NCI-H82 treated with DMSO at 0.1 percent for 48 hours (cell line): ENCODE measurements at regions not wholly inside any gene's neighbourhood (a gene's known extent, or its start where the extent isn't known, plus 50 kb on each side); places are given as distances from the start of the nearest gene placed in this dataset.
"Not testable (repeated sequence)": the region's sequence is repeated elsewhere in the genome, so short reads cannot be mapped to it uniquely, and the experiment has no call there.

Source experiments
- DNase-seq: peaks from one replicate; lab custom pipeline; 2025; ENCODE audit not compliant: unreplicated experiment; lab: John Stamatoyannopoulos, UW

DNA sequence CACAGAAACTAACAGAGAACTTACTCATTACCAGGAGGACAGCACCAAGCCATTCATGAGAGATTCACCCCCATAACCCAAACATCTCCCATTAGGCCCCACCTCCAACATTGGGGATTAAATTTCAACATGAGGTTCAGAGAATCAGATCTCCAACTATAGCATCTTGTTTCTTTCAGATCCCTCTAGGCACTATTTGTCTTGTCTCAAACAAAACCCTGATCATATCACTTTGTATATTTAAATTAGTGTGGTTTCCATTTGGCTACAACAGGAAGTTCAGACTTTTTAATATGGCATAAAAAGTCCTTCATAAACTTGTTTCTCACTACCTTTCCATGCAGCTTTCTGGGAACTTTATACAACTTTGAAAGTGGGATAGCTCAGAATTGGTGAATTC, 699.0 kb upstream of the MIR17HG start:
- no peak for DNase-seq

DNA sequence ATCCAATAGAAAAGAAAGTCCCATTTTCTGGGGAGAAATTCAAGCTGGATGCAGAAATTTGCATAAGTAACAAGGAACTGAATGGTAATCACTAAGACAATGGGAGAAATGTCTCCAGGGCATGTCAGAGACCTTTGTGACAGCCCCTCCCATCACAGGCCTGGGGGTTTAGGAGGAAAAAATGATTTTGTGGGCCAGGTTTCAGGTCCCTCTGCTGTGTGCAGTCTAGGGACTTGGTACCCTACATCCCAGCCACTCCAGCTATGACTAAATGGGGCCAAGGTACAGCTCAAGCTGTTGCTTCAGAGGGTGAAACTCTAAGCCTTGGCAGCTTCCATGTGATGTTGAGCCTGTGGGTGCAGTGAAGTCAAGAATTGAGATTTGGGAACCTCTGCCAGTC, 695.5 kb upstream of the MIR17HG start:
- no peak for DNase-seq

DNA sequence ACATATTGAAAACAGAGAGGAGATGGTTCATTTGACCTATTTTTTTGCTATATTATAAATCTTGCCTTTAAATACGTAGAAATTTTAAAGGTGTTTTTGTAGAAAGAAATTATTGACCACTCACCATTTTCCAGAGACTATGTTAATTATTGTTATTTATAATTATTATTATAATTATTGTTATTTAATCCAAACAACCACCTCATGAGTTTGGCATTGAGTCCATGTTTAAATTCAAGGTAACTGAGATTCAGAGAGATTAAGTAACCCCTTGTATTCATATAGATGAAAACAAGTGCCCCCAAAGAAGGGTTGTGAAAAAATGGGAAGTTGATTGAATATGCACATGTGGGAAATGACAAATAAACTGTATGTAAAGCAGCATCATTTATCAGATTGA, 692.5 kb upstream of the MIR17HG start:
- DNase-seq, result no peak

DNA sequence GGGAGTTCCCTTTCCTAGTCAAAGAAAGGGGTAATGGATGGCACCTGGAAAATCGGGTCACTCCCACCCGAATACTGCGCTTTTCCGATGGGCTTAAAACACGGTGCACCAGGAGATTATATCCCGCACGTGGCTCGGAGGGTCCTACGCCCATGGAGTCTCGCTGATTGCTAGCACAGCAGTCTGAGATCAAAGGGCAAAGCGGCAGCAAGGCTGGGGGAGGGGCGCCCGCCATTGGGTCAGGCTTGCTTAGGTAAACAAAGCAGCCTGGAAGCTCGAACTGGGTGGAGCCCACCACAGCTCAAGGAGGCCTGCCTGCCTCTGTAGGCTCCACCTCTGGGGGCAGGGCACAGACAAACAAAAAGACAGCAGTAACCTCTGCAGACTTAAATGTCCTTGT, 683.3 kb upstream of the MIR17HG start:
- DNase-seq, result not testable (repeated sequence)

DNA sequence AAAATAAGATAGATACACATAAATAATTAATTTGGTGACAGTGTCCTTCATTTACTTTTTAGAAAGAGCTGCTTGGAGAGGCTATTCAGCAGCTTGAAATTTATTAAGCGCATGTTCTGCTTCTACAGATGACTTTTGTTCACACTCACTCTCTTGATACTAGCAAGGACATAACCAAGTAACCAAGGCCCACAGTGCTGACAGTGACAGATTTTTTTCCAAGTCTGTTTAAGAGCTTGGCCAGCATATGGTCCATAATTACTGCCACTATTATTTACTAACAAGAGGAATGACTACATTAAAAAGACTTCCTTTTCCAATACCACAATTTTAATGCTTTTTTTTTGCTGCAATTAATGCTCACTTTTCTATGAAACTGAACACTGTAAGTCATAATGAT, 673.7 kb upstream of the MIR17HG start:
- DNase-seq, result no peak

DNA sequence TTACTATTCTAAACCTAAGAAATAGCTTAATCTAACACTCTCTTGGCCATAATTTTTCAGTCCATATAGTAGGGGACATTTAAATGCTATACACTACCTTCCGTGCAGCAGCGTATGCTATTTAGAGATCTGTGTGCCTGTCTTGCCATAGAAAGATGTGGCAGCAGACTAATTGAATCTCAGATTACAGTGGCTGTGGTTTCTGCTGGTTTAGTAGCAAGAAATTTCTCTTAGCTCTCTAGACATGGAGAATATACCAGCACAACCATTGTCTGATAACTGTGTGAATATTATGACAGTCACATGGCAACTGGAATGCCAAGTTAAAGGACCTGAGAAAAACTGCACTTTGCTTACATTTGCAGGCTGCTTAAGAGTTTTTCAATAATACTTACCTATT, 672.4 kb upstream of the MIR17HG start:
- DNase-seq, result no peak

DNA sequence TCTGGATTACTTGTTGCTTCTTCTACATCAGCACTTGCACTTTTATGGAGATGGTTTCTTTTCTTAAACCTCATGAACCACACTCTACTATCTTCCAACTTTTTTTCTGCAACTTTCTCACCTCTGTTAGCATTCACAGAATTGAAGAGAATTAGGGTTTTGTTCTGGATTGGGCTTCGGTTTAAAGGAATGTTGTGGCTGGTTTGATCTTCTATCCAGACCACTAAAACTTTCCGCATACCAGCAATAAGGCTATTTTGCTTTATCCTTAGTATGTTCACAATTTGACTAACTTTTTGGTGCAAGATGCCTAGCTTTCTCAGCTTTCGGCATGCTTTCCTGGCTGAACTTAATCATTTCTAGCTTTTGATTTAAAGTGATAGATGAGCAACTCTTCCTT, 666.7 kb upstream of the MIR17HG start:
- no peak for DNase-seq

DNA sequence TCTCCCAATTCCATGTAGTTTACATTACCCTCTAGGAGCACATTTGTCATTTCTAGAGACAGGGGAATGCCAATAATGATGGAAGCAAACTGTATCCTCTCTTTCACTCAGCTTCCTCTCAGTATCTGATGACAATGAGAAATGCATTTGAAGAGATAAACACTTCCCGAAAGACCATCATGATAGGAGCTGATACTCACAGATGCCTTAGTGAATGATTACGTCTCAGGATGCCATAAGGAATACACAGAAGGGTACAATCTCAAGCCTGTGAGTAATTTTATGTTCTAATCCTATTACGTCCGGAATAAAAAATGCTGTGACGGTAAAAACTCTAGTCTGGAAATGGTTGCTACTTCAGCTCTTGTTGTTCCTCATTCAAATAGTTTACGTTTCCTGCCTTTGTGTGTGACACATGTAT, 663.8 kb upstream of the MIR17HG start:
- DNase-seq, result no peak

DNA sequence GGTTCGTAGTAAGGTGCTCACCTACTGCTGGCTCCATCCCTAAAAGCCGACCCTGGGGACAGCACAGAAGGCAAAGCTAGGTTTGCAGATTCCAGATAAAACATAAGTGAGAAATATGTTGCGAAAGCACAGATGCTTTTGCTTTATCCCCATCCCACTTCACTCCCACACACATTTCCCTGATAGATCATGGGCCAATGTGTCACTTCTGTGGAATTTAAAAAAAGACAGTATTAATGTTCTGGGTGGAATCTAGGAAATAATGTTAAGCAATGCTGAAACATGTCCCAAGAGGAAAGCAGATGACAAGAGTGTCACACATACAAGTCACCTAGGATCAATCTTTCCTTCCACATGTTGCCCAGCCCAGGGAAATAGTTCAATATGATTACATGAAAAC, 661.0 kb upstream of the MIR17HG start:
- DNase-seq, result no peak

DNA sequence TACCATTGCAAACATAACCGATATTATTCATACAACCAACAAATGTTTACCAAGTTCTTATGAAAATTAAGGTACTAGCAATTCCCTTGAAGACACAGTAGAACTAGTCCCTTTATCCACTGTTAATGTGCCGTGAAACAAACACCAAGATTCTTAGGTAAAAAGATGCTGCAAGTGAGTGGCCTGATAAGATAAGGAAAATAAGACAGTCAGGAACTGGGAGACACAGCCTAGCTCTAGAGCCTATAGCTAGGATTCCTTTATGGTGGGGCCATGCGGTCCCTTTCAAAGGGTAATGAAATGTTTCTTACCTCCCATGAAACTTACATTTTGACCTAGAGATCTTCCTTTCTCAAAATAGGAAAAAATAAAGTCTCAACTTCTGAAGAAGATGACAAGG, 658.4 kb upstream of the MIR17HG start:
- DNase-seq, result no peak

DNA sequence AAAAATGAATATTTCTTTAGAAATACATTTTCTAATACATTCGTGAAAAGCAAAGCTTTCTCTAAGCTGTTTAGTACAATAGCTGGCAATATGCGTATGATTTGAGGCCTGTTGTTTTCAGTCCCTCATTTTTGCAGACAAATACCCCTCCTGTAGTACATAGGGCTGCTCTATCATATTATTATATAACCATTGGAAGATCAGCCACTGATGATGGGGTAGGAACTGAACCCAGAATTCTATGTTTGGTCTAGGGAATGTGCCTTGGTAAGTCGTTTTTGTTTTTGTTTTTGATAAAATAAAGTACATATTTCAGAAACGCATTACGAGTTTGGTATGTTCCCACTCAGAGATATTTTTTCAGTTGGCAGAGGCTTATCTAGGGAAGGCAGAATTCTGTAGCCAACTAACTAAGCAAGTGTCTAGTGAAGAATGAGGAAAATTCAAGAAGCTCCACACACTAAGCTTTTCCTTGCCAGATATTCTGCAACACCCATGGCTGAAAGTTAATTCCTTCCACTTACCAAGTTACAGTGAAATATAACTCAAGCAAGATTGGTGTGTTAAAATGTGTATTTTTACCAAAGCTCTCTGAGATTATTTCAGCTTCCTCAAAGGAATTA, 656.9 kb upstream of the MIR17HG start:
- no peak for DNase-seq

DNA sequence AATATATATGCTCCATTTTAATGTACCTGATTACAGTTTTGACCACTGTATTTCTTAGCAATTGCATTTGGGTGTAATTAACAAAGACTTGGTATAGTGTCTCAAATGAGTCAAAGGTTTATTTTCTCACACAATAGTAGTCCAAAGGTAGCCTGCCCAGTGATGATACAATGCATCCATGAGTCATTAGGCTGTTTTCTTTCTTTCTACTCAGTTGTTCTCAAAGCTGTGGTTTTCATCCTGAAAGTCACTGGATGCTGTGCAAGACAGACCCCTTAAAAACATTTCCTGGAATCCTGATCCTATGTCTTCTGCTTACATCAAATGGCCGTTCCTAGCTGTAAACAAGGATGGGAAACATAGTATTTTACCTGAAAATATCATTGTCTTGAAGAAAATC, 651.2 kb upstream of the MIR17HG start:
- DNase-seq, result no peak

DNA sequence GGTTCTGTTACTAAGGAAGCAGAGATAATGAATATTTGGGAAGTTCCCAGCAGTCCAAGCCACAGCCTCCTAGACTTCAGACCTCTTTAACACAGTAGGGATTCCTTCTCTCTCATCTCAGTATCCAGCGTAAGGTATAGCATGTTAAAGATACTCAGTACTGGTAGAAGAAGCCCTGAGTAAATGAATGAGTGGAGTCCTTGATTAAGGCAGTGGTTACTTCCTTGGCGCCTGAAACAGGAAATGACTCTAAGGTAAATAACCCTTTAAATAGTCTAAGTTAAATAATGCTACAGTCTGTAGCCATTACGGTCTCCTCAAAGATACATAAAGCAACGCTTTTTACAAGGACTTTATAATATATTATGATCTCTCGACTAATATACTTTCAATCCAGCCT, 650.8 kb upstream of the MIR17HG start:
- DNase-seq, result no peak

DNA sequence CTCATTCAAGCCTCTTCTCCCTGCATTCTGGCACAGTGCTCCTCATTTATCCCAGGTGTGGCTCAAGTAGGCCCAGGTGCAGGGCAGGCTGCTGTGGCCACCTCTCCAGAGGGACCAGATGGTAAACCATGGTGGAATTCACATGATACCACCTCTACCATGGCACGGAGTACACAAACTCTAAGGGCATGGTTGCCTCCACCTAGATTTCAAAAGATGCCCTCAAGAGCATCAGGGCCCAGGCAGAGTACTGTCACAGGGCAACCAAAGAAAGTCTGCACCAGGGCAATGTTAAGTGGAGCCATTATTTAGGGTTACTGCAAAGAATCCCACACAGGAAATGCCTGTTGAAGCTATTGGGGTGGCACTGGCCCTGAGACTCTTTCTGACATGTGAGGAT, 647.1 kb upstream of the MIR17HG start:
- DNase-seq, result no peak

DNA sequence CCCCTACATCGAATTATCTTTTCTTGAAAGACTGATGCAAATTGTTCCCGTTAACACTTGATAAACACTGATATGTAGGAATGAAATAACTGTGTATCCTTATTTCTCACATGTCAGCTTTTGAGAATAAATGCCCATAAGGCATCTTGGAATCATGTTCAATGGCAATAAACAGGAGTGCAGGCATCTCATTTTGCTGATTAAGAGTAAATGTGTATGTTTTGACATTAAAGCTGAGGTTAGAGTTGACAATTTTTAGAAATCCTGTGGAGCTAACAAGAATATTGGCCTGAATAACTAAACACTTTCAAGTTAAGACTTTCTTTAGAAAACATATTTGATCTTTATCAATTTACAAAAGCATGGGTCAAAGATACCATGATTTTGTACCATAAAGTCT, 646.2 kb upstream of the MIR17HG start:
- no peak for DNase-seq

DNA sequence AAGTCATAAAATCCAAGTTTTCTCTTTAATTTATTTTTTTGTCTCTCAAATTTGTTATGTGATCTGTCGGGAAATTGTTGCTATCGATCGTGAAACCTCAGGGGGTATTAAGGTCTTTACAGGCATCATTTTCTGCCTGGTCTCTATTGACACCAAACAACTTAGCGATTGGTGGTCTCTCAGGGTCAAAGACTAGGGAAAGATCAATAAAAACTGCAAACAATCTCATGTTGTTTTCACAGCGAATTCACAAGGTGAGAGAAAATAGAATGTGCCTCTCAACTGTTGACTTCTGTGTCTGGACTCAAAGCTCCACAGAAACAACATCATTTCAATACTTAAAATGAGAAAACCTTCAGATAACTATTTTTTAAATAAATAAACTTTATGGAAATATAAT, 645.4 kb upstream of the MIR17HG start:
- DNase-seq, result no peak

DNA sequence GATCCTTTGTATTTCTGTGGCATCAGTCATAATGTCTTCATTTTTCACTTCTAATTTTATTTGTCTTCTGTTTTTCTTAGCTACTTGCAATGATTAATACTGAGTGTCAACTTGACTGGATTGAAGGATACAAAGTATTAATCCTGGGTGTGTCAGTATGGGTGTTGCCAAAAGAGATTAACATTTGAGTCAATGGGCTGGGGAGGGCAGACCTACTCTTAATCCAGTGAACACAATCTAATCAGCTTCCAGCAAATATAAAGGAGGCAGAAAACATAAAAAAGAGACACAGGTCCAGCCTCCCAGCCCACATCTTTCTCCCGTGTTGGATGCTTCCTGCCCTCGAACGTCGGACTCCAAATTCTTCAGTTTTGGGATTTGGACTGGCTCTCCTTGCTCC, 640.9 kb upstream of the MIR17HG start:
- peak; percentile 88 for DNase-seq

DNA sequence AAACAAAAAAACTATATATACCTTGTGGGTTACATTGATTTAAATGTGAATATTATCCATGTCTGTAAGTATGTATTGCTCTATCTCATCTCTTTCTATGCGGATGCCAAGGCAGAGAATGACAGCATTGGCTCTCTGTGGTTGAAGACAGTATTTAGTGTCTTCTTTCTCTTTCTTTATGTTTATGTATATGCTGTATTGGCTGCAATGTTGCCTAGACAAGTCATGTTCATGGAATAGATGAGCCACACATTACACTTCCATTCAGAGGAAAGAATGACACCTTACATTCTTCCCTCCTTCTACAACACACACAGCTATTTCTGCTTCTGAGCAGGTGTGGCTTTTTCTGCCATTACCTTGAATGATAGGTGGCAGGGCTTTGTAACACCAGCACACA, 639.4 kb upstream of the MIR17HG start:
- no peak for DNase-seq

DNA sequence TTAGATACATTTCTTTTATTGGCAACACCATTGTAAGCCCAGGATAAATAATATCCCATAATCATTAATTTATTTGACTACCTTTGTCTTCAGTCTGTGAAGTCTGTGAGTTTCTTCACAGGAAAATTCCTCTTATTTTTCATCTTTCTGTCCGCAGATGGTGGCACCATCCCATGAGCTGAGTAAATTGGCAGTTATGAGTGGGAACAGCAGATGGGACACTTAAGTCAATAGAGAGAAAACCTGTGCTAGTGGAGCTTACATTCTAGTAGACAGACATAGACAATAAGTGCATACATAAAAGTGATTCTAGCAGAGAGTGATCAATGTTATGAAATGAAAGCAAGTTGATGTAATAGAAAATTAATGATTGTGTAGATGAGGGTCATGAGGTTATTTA, 638.2 kb upstream of the MIR17HG start:
- DNase-seq, result no peak

DNA sequence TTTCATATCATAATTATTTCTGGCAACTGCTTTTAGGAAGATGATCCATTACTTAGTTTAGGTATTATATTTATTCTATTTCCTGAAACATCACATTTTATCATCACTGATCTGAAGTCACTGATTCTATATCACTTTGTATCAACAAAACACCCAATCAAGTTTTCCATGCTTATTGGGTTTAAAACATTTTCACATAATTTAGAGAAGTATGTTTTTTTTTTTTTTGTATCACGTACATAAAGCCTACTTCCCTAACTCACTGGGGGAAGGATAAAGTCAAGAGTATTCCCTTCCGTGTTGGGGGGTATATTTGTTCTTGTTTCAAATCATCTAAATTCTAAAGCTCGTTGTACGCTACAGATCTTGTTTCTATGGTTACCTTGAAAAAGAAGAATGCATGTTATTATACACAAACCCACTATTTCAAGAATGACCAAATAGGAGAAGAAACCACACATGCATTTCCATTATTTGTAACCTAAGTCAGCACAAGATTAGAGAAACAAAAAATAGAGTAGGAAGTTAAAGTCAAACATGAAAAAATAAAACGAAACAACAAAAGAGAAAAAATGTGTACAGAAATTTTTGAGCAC, 637.2 kb upstream of the MIR17HG start:
- no peak for DNase-seq

DNA sequence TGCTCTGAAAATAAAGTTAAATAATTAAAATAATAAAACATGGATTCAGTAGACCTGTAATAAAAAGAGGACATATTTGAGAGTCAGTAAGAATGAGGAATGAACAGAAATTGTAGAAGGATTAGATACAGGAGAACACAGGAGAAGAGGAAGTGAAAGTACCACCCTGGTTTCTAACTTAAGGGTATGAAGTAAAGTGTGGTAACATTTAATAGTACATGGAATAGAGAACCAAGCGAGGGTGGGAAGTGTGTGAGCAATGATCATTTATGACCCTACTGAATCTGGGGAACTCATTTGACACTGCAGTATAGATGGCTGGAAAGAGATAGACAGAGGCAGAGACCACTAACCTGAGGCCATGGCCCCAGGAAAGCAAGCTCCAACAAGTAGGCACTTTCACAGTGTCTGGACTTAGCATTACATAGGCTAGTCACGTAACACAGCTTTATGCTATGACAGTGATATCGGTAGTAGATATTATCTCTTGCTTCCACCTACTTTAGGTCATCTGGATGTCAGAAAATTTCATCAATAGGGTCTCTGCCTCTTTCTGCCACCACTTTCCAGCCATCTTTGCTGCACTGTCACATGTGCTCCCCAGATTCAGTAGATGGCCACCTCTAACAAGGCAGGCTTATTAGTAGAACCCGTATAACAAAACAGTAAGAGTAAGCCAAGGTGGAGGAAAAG, 633.9 kb upstream of the MIR17HG start:
- DNase-seq, result no peak

DNA sequence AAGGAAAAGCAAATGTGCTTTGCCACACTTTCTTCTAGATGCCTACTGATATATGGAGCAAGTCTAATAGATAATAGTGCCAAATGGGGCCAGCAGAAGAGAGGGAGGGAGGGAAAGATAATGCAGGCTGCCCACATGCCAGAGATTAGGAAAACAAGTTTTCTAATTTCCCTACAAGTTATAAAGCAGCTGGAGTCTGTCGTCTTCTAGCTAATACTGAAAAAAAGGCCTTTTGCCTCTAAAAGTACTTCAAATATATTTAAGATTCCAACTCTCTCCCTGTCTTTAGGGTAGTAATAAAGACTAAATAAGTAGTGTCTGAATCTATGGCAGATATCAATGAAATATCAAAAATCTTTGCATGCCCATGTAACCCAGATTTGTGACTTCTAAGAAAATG, 632.0 kb upstream of the MIR17HG start:
- DNase-seq, result no peak

DNA sequence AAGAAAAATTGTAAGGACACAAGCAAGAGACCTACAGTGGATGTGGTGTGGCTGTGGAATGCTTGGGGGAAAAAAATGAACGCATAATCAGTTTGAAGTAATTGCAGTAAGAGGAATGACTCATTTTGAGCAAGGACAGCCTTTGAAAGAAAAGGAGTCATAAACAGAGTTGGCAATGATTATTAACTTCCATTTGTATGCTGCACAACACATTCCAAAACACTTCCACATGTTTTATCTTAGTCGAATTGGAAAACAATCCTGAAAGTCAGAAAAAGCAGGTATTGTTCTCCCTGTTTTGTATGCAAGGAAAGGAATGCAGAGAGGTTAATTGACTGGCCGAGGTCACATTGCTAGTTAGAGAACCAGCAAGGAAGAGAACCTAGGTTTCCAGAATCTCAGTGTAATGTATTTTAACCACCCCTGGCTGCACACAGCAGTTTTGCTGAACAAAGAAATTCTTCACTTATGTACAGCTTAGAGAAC, 630.0 kb upstream of the MIR17HG start:
- DNase-seq, result no peak
